Calu3 (cell line): ENCODE measurements at regions not wholly inside any gene's neighbourhood (a gene's known extent, or its start where the extent isn't known, plus 50 kb on each side); places are given as distances from the start of the nearest gene placed in this dataset.

Source experiments
- BruUV-seq: library from RNA; stranded (reverse); fragments of 400-500 nt; replicated peaks from 2 replicates; lab custom pipeline; 2021; lab: Mats Ljungman, UMichigan
- CTCF ChIA-PET: fragments of 300-600 bp; sonication (Branson Sonifier 250); formaldehyde crosslinking; loops from one replicate; lab custom pipeline; 2022; ENCODE audit warnings: antibody characterized with exemption; lab: Charles Lee
- DNase-seq: peaks from one replicate; pipeline ENCODE4 v3.0.0; 2022
- H3K27ac Mint-ChIP-seq: one replicate; pipeline ENCODE4 v1.8.0; 2022; ENCODE audit warnings: mixed read lengths; ENCODE audit not compliant: unreplicated experiment
- H3K27me3 Mint-ChIP-seq: one replicate; pipeline ENCODE4 v1.8.0; 2022; ENCODE audit warnings: mixed read lengths; ENCODE audit not compliant: unreplicated experiment
- H3K36me3 Mint-ChIP-seq: one replicate; pipeline ENCODE4 v1.8.0; 2022; ENCODE audit warnings: mild to moderate bottlenecking, moderate library complexity, mixed read lengths; ENCODE audit not compliant: insufficient read depth, unreplicated experiment
- H3K4me1 Mint-ChIP-seq: one replicate; pipeline ENCODE4 v1.8.0; 2022; ENCODE audit warnings: mild to moderate bottlenecking, low read depth, mixed read lengths; ENCODE audit not compliant: unreplicated experiment
- H3K4me3 Mint-ChIP-seq: one replicate; pipeline ENCODE4 v1.8.0; 2022; ENCODE audit warnings: mild to moderate bottlenecking, low read depth, moderate library complexity, mixed read lengths; ENCODE audit not compliant: unreplicated experiment
- H3K9me3 Mint-ChIP-seq: one replicate; pipeline ENCODE4 v1.8.0; 2022; ENCODE audit warnings: low read depth, mixed read lengths; ENCODE audit not compliant: unreplicated experiment
- intact Hi-C: fragments of 100-400 bp; cut with micrococcal nuclease; formaldehyde crosslinking; loops from one replicate; pipeline ENCODE4 v1.10.0; 2022; ENCODE audit not compliant: unreplicated experiment
- TF ChIP-seq, protein P1 (sequence below): fragments of 200-600 bp; IDR thresholded peaks from one replicate; pipeline ENCODE4 v1.8.0; 2022; ENCODE audit warnings: antibody characterized with exemption; ENCODE audit not compliant: unreplicated experiment

GRCh38 chr6:45822246-45822812 lies 193.3 kb downstream of the CLIC5 start:
- intact Hi-C loops = no loop called here
- H3K9me3 Mint-ChIP-seq = peaks cover 3% of the 10 kb centered on the region
- no peak for DNase-seq
- H3K4me1 Mint-ChIP-seq = no peaks in the 10 kb centered on the region
- TF ChIP-seq, protein P1, sequence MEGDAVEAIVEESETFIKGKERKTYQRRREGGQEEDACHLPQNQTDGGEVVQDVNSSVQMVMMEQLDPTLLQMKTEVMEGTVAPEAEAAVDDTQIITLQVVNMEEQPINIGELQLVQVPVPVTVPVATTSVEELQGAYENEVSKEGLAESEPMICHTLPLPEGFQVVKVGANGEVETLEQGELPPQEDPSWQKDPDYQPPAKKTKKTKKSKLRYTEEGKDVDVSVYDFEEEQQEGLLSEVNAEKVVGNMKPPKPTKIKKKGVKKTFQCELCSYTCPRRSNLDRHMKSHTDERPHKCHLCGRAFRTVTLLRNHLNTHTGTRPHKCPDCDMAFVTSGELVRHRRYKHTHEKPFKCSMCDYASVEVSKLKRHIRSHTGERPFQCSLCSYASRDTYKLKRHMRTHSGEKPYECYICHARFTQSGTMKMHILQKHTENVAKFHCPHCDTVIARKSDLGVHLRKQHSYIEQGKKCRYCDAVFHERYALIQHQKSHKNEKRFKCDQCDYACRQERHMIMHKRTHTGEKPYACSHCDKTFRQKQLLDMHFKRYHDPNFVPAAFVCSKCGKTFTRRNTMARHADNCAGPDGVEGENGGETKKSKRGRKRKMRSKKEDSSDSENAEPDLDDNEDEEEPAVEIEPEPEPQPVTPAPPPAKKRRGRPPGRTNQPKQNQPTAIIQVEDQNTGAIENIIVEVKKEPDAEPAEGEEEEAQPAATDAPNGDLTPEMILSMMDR = no peak
- no peak overlapping the region for H3K27ac Mint-ChIP-seq
- H3K27me3 Mint-ChIP-seq = peaks cover 38% of the 10 kb centered on the region
- CTCF ChIA-PET = no interaction called here
- no peaks in the 10 kb centered on the region for H3K36me3 Mint-ChIP-seq
- H3K4me3 Mint-ChIP-seq = no peak overlapping the region
- BruUV-seq = no TSS peak

GRCh38 chr6:45818655-45819054 lies 197.0 kb downstream of the CLIC5 start:
- CTCF ChIA-PET = no interaction called here
- BruUV-seq = no TSS peak
- Mint-ChIP-seq H3K4me3 (no peak overlapping the region), H3K27me3 (peaks cover 54% of the 10 kb centered on the region), H3K4me1 (no peaks in the 10 kb centered on the region), H3K36me3 (no peaks in the 10 kb centered on the region), H3K27ac (no peak overlapping the region), H3K9me3 (peaks cover 3% of the 10 kb centered on the region)
- TF ChIP-seq, protein P1 = no peak
- no peak for DNase-seq
- intact Hi-C loops = no loop called here

DNA sequence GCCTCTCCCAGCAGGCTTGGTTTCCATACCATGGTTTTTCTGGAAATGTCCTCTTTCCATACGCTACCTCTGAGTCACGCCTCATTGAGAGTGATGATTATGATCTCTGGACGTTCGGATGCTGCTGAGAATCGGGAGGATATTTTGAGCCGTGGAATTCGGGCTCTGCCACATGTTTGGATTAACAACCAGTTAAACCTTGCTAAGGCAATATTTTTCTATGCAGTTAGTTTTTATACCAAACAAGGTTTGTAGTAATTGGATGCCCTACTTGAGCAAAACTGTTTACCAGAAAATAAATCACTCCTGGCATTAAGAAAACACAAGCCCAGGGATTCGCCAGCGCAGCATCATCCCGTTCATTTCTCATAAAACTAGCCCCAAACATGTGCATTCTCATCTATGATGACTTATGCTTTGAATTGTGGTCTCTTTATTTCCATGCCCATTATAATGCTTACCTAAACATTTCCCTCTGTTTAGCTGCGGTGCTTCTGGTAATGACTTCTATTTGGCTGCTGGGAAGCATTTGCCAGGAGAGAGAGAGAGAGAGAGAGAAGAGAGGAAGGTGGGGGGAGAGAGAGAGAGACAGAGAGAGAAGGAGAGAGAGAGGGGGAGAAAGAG lies 198.9 kb downstream of the CLIC5 start:
- BruUV-seq = no TSS peak
- Mint-ChIP-seq H3K27ac (no peak overlapping the region), H3K4me3 (no peak overlapping the region), H3K9me3 (peaks cover 3% of the 10 kb centered on the region), H3K4me1 (no peaks in the 10 kb centered on the region), H3K36me3 (no peaks in the 10 kb centered on the region), H3K27me3 (peaks cover 70% of the 10 kb centered on the region)
- TF ChIP-seq, protein P1 = no peak
- intact Hi-C loops = no loop called here
- CTCF ChIA-PET = no interaction called here
- no peak for DNase-seq

DNA sequence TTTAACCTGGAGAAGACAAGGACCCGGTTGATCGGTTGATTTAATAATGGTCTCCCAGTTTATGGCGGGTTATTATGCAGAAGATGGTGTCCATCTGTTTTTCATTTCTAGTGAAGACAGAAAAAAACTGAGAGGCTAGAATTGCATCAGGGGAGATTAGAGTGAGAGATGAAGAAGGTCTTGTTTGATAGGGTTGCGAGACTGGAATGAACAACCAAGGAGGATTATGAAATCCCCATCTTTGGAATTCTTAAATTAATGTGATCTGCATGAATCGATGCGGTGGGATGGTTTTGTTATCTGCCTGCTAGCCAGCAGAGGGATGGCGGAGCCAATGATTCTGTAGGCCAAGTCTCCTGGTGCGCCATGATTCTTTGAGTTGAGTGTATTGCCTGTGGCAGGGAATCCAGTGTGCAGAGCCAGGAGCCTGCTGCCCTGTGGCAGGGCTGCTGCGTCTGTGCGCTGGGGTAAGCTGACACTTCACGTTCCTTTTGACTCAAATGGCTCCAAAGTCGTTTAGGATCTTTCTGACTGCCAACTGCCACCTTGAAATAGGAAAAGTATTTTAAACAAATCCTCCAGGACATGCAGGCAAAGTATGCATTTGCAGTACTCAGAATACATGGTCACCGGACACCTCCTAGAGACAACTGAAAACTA lies 200.1 kb downstream of the CLIC5 start:
- CTCF ChIA-PET = no interaction called here
- H3K9me3 Mint-ChIP-seq = peaks cover 3% of the 10 kb centered on the region
- BruUV-seq = no TSS peak

More for the DNA sequence above, 200.1 kb downstream of the CLIC5 start:
- no peak overlapping the region for H3K27ac Mint-ChIP-seq
- H3K4me1 Mint-ChIP-seq = no peaks in the 10 kb centered on the region
- intact Hi-C loops = no loop called here
- TF ChIP-seq, protein P1 = no peak
- no peak overlapping the region for H3K4me3 Mint-ChIP-seq
- no peak for DNase-seq
- H3K36me3 Mint-ChIP-seq = no peaks in the 10 kb centered on the region
- H3K27me3 Mint-ChIP-seq = peaks cover 78% of the 10 kb centered on the region
